GM21723 (cell line): ENCODE measurements at regions not wholly inside any gene's neighbourhood (a gene's known extent, or its start where the extent isn't known, plus 50 kb on each side); places are given as distances from the start of the nearest gene placed in this dataset.

Source experiments
- ATAC-seq: cut with Tn5 transposase; IDR thresholded peaks from one replicate; pipeline ENCODE4 v1.9.1; 2021; ENCODE audit warnings: mild to moderate bottlenecking, moderate library complexity; ENCODE audit not compliant: unreplicated experiment

DNA sequence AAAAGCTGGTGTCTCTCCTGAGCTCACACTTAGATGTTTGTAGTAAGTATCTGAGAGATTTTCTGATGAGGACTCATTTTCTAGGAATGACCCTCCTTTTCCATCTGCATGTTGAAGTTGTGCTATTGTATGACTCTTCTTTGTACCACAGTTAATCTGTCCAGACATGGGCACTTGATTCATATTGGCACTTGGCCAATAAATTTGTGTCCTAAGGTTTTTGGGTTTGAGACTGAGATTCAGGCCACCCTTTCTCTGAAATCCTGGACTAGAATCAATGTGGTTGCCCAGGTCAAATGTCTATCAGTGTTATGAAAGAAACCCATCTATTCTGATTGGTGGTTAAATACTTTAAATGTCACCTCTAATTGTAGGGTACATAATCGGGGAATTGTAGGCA is 869.0 kb downstream of the SH3BGRL start:
- ATAC-seq, result no peak

DNA sequence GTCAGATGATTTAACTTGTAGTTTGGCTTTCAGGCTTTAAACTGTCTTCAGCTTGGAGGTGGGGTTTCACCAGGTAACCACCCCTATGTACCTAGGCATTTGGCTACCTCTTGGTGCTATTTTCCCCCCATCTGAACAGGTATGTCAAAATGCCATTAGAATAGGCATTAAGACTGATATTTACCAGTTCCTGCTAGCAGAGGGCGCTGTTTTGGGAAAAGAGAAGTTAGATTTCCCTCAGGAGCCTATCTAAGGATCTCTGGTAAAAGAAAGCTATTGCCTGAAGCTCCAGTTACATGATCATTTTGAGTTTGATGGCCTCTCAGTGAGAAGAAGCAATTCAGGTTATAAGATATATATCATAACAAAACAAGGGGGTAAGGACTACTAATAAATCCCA is 879.1 kb downstream of the SH3BGRL start:
- ATAC-seq, result no peak

DNA sequence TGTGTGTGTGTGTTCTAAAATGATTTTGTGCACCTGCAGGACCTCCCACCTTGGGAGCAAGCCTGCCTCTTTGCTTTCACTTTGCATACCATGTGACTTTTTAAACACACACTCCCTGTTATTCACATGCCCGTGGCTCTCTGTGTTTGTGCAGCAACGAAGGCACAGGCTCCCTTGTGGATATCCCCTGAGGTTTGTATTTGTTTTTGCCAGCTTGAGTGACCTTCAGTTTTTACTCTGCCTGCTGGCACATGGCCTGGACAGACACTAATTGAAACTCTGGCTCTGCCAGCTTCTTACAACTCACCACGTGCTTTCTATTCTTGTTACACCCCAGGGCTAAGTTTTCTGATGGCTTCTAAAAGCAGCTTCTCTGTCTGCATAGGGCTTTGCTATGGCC is 885.8 kb downstream of the SH3BGRL start:
- ATAC-seq, result no peak

- ATAC-seq, result no peak
Measured at GRCh38 chrX:82092307-82092706, 890.4 kb downstream of the SH3BGRL start.

DNA sequence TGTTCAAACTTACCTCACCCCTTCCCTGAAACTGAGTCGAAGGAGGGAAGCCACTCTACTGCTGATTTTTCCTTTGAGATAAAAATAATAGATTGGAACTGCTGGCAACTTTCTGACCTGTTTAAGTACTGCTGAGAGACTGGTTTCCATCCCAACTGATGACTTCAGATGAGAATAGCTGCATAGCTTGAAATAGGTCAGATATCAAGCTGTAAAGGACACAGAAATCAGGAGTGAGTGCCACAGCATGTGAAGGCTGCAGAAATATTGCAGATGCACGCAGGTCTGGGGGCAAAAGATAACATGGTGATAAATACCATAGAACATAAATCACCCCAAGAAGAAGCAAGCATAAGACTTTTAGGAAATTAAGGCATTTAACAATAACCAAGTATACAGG is 923.2 kb downstream of the SH3BGRL start:
- ATAC-seq, result no peak

DNA sequence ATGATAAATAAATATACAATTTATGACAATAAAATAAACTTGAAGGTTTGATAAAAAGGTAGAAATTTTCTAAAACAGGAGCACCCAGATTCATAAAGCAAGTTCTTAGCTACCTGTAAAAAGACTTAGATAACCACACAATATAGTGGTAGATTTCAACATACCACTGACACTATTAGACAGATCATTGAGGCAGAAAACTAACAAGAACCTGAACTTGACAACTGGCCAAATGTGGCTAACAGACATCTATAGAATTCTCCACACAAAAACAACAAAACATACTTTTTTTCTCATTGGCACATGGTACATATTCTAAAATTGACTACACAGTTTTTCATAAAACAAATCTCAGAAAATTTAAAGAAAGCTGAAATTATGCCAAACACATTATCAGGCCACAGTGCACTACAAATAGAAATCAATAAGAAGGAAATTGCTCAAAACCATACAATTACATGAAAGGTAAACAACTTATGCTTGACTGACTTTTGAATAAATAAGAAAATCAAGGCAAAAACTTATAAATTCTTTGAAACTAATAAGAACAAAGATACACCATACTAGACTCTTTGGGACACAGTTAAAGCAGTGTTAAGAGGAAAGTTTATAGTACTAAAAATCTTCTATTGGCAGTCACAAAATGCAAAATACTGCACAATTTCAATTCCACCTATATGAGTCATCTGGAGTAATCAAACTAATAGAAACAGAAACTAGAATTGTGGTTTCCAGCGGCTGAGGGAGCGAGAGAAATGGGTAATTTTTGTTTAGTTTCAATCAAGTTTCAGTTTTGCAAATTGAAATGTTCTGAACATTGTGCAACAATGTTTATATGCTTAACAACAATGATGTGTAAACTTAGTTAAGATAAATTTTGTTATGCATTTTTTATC is 925.6 kb downstream of the SH3BGRL start:
- peak; percentile 89 for ATAC-seq

- ATAC-seq, result no peak
Measured at GRCh38 chrX:82134378-82134777, 932.5 kb downstream of the SH3BGRL start.

- ATAC-seq, result no peak
Measured at GRCh38 chrX:82141942-82142341, 940.0 kb downstream of the SH3BGRL start.

GRCh38 chrX:82161195-82161594 is 959.3 kb downstream of the SH3BGRL start:
- ATAC-seq, result no peak

- ATAC-seq, result no peak
Measured at GRCh38 chrX:82163701-82164100, 961.8 kb downstream of the SH3BGRL start.

GRCh38 chrX:82196866-82197265 is 995.0 kb downstream of the SH3BGRL start:
- no peak for ATAC-seq

DNA sequence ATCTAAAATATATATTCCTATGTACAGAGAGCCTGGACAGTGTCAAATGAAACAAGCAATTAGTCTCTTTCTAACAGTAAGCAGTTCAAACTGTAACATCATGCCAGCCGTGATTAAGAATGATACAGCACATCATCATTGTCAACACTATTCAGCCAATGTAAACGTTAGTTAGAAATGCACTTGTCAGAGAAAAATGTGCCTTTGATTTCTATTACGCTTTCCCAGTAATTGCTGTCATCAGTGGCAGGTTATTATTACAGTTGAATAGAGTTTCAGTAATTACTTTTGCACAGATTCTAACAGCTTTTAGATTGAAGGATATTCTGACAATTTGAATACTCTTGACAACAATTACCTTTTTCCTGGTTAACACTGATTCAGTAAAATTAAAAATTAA is 1007.1 kb downstream of the SH3BGRL start:
- no peak for ATAC-seq

GRCh38 chrX:82218361-82218760 is 1016.5 kb downstream of the SH3BGRL start:
- ATAC-seq, result peak; percentile 93

DNA sequence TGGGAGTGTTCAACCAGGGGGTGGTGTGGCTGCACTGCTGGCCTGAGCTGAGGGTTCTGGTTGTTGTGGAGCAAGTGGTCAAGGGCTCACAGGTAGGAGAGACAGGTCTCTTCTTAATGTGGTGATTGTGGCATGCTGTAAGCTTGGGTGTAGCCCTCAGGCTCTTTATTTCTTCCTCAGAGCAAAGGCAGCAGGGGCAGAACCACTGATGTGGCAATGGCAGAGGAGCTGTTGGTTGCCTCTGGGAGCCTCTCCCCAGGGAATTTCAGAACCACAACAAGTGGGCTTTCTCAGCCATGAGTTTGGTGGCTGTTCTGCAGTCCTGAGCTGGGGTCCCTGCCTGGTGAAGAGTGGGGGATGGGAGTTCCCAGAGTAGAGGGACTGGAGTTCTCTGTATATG is 1017.2 kb downstream of the SH3BGRL start:
- ATAC-seq, result no peak

DNA sequence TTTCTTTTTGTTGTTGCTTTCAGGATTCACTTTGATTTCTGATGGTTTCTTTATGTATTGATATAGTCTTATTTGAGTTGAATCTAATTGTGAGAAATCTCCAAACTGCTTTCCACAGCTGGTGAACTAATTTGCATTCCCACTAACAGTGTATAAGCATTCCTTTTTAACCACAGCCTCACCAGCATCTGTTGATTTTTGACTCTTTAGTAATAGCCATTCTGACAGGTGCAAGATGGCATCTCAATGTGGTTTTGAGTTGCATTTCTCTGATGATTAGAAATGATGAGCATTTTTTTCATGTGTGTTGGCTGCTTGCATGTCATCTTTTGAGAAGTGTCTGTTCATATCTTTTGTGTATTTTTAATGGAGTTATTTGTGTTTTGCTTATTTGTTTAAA is 1023.1 kb downstream of the SH3BGRL start:
- no peak for ATAC-seq

GRCh38 chrX:82230013-82230412 is 1028.1 kb downstream of the SH3BGRL start:
- no peak for ATAC-seq

GRCh38 chrX:82232679-82233078 is 1030.8 kb downstream of the SH3BGRL start:
- ATAC-seq, result no peak

DNA sequence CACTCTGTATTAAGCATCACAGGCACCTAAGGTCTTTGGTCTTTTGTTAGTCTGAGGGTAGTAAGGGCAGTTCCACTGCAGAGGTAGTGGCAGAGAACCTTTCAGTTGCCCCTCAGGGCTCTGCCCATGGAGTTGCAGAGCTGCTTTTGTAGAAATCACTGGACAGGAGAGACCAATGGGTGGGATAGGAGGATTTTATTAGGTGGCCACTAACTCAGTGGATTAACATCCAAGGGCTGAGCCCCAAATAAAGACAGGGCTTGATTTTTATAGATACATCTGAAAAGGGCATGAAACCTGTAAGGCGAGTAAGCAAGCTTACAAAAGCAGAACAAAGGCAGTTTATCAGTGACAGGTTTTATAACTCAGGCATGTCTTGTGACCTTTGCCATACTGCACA is 1035.4 kb downstream of the SH3BGRL start:
- no peak for ATAC-seq
